ENCODE measurements at regions not wholly inside any gene's neighbourhood (a gene's known extent, or its start where the extent isn't known, plus 50 kb on each side); places are given as distances from the start of the nearest gene placed in this dataset.

- Histone ChIP-seq H3K27me3 (ENCODE audit: control insufficient read depth, insufficient read depth, low read length) (no peaks in the 10 kb centered on the region), H3K4me2 (ENCODE audit: extremely low read depth, insufficient read depth, low read length) (no peak overlapping the region), H3K36me3 (ENCODE audit: control insufficient read depth, insufficient read depth, low read length) (no peaks in the 10 kb centered on the region), H3K79me2 (ENCODE audit: control insufficient read depth, insufficient read depth, low read length) (no peaks in the 10 kb centered on the region), H3K9me3 (ENCODE audit: control insufficient read depth, insufficient read depth, low read depth, low read length) (no peaks in the 10 kb centered on the region), H3K27ac (ENCODE audit: insufficient read depth, low read length) (no peak overlapping the region), H4K20me1 (ENCODE audit: control insufficient read depth, extremely low read depth, insufficient read depth, low read length) (no peaks in the 10 kb centered on the region), H3K4me1 (ENCODE audit: control insufficient read depth, extremely low read depth, insufficient read depth, low read length) (no peaks in the 10 kb centered on the region), H2AFZ (ENCODE audit: low read length) (no peak overlapping the region), H3K4me3 (replicated peaks in 1 of 4; ENCODE audit: control extremely low read depth in 1 of 4, insufficient read depth in 1 of 4, low read depth in 3 of 4, low read length in 4 of 4) (no peak overlapping the region), H3K9ac (ENCODE audit: insufficient read depth, low read length) (no peak overlapping the region)
- TF ChIP-seq CTCF (conservative IDR thresholded peaks at IDR 0.05 in 1 of 2, IDR thresholded peaks at IDR 0.05 in 1 of 2; ENCODE audit: low read depth in 1 of 2, low read length in 2 of 2) (no peak), EZH2 (IDR thresholded peaks at IDR 0.05; ENCODE audit: low read length, missing control alignments) (no peak)
- no peak for DNase-seq (ENCODE audit: low read depth in 2 of 2)
Measured at GRCh38 chr2:234175649-234176048, 125.1 kb downstream of the SPP2 start.

- H2AFZ ChIP-seq (ENCODE audit: low read length), result no peak overlapping the region
- H3K27me3 ChIP-seq (ENCODE audit: control insufficient read depth, insufficient read depth, low read length), result no peaks in the 10 kb centered on the region
- no peak overlapping the region for H3K27ac ChIP-seq (ENCODE audit: insufficient read depth, low read length)
- no peaks in the 10 kb centered on the region for H3K4me1 ChIP-seq (ENCODE audit: control insufficient read depth, extremely low read depth, insufficient read depth, low read length)
- no peak overlapping the region for H3K9ac ChIP-seq (ENCODE audit: insufficient read depth, low read length)
- TF ChIP-seq EZH2 (IDR thresholded peaks at IDR 0.05; ENCODE audit: low read length, missing control alignments), result no peak
- TF ChIP-seq CTCF (conservative IDR thresholded peaks at IDR 0.05 in 1 of 2, IDR thresholded peaks at IDR 0.05 in 1 of 2; ENCODE audit: low read depth in 1 of 2, low read length in 2 of 2), result no peak
- DNase-seq (ENCODE audit: low read depth in 2 of 2), result no peak
- no peaks in the 10 kb centered on the region for H4K20me1 ChIP-seq (ENCODE audit: control insufficient read depth, extremely low read depth, insufficient read depth, low read length)
- H3K79me2 ChIP-seq (ENCODE audit: control insufficient read depth, insufficient read depth, low read length), result no peaks in the 10 kb centered on the region
- H3K36me3 ChIP-seq (ENCODE audit: control insufficient read depth, insufficient read depth, low read length), result no peaks in the 10 kb centered on the region
- no peak overlapping the region for H3K4me2 ChIP-seq (ENCODE audit: extremely low read depth, insufficient read depth, low read length)
- no peaks in the 10 kb centered on the region for H3K9me3 ChIP-seq (ENCODE audit: control insufficient read depth, insufficient read depth, low read depth, low read length)
- no peak overlapping the region for H3K4me3 ChIP-seq (replicated peaks in 1 of 4; ENCODE audit: control extremely low read depth in 1 of 4, insufficient read depth in 1 of 4, low read depth in 3 of 4, low read length in 4 of 4)
Measured at GRCh38 chr2:234174742-234175141, 124.2 kb downstream of the SPP2 start.

- Histone ChIP-seq H3K9ac (ENCODE audit: insufficient read depth, low read length) (no peak overlapping the region), H3K4me2 (ENCODE audit: extremely low read depth, insufficient read depth, low read length) (no peak overlapping the region)
Measured at GRCh38 chr2:234172532-234172931, 122.0 kb downstream of the SPP2 start.

More at GRCh38 chr2:234172532-234172931, 122.0 kb downstream of the SPP2 start:
- Histone ChIP-seq H3K36me3 (ENCODE audit: control insufficient read depth, insufficient read depth, low read length) (no peaks in the 10 kb centered on the region), H3K9me3 (ENCODE audit: control insufficient read depth, insufficient read depth, low read depth, low read length) (no peaks in the 10 kb centered on the region), H3K79me2 (ENCODE audit: control insufficient read depth, insufficient read depth, low read length) (no peaks in the 10 kb centered on the region), H3K4me3 (replicated peaks in 1 of 4; ENCODE audit: control extremely low read depth in 1 of 4, insufficient read depth in 1 of 4, low read depth in 3 of 4, low read length in 4 of 4) (no peak overlapping the region), H4K20me1 (ENCODE audit: control insufficient read depth, extremely low read depth, insufficient read depth, low read length) (no peaks in the 10 kb centered on the region), H3K27ac (ENCODE audit: insufficient read depth, low read length) (no peak overlapping the region), H3K27me3 (ENCODE audit: control insufficient read depth, insufficient read depth, low read length) (no peaks in the 10 kb centered on the region), H2AFZ (ENCODE audit: low read length) (no peak overlapping the region), H3K4me1 (ENCODE audit: control insufficient read depth, extremely low read depth, insufficient read depth, low read length) (no peaks in the 10 kb centered on the region)
- TF ChIP-seq EZH2 (IDR thresholded peaks at IDR 0.05; ENCODE audit: low read length, missing control alignments) (no peak), CTCF (conservative IDR thresholded peaks at IDR 0.05 in 1 of 2, IDR thresholded peaks at IDR 0.05 in 1 of 2; ENCODE audit: low read depth in 1 of 2, low read length in 2 of 2) (no peak)
- DNase-seq (ENCODE audit: low read depth in 2 of 2), result no peak

All from fibroblast of lung (primary cell).